Activated T-helper 1 cell treated with anti-CD3 and anti-CD28 coated beads, Interleukin-12 subunit alpha, Interleukin-12 subunit beta, Interleukin-2, Interleukin-4 antibody, amounts not matched to agents 30 ng/mL and 10 ng/mL and 1 ng/mL, durations not matched to agents 14 hours and 24 hours and 36 hours (primary cell): ENCODE measurements at regions not wholly inside any gene's neighbourhood (a gene's known extent, or its start where the extent isn't known, plus 50 kb on each side); places are given as distances from the start of the nearest gene placed in this dataset.
"Not testable (repeated sequence)": the region's sequence is repeated elsewhere in the genome, so short reads cannot be mapped to it uniquely, and the experiment has no call there.

Source experiments
- DNase-seq: peaks from one replicate; pipeline ENCODE4 v3.0.0; 2021; ENCODE audit warnings: low spot score
- H3K27ac Mint-ChIP-seq: one replicate; pipeline ENCODE4 v1.8.0; 2021; ENCODE audit warnings: mild to moderate bottlenecking, mixed read lengths
- H3K27me3 Mint-ChIP-seq: one replicate; pipeline ENCODE4 v1.8.0; 2022; ENCODE audit warnings: mild to moderate bottlenecking, moderate library complexity, mixed read lengths; ENCODE audit not compliant: insufficient read depth
- H3K36me3 Mint-ChIP-seq: one replicate; pipeline ENCODE4 v1.8.0; 2021; ENCODE audit warnings: low read depth, mixed read lengths
- H3K4me1 Mint-ChIP-seq: one replicate; pipeline ENCODE4 v1.8.0; 2021; ENCODE audit warnings: low read depth, mixed read lengths
- H3K4me3 Mint-ChIP-seq: one replicate; pipeline ENCODE4 v1.8.0; 2021; ENCODE audit warnings: mild to moderate bottlenecking, moderate library complexity, mixed read lengths
- H3K9me3 Mint-ChIP-seq: one replicate; pipeline ENCODE4 v1.8.0; 2021; ENCODE audit warnings: mixed read lengths
- intact Hi-C: fragments of 100-400 bp; cut with micrococcal nuclease; formaldehyde crosslinking; loops from one replicate; pipeline ENCODE4 v1.15.1; 2024

DNA sequence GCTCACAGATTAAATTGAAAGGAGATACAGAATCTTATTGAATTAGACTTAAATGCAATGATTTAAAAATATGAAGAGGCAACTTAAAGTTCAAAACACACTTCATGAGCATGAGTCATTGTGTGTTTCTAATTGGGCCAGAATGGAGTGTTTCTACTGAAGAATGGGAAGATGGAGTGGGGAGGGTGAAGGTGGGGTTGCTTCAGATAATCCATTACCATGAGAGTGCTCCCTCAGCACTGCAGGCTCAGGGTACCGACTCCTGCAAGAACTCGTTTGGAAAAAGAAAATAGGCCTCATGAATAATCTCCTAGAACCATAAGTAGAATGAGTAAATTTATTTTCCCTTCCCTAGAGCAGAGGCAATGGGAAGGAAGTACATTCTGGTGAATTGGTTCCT, 372.8 kb downstream of the TOX3 start:
- no peaks in the 10 kb centered on the region for H3K27me3 Mint-ChIP-seq
- H3K27ac Mint-ChIP-seq, result no peak overlapping the region
- intact Hi-C loops, result no loop called here
- peaks cover 4% of the 10 kb centered on the region for H3K9me3 Mint-ChIP-seq
- no peaks in the 10 kb centered on the region for H3K4me1 Mint-ChIP-seq
- no peak overlapping the region for H3K4me3 Mint-ChIP-seq
- no peak for DNase-seq
- H3K36me3 Mint-ChIP-seq, result no peaks in the 10 kb centered on the region

DNA sequence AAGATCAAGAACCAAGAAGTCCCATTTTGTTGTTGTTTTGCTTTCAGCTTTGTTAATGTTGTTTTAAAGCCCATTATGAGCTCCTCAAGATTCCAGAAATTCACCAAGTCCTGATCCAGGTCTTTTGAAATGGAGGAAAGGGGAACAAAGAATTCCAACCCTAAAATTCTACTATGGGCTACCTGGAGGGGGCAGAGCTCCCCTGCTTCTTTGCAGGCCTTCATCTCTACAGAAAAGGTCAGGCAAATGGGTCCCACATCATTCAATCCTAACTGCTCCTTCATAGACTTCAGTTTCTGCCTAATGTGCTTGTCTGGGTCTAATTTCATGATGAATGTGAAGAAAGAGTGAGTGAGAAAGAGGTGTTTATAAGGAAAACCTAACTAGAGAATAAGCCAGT, 375.5 kb downstream of the TOX3 start:
- Mint-ChIP-seq H3K4me3 (no peak overlapping the region), H3K27ac (no peak overlapping the region), H3K4me1 (no peaks in the 10 kb centered on the region), H3K27me3 (no peaks in the 10 kb centered on the region), H3K36me3 (no peaks in the 10 kb centered on the region), H3K9me3 (peaks cover 10% of the 10 kb centered on the region)
- DNase-seq, result no peak
- intact Hi-C loops, result no loop called here

DNA sequence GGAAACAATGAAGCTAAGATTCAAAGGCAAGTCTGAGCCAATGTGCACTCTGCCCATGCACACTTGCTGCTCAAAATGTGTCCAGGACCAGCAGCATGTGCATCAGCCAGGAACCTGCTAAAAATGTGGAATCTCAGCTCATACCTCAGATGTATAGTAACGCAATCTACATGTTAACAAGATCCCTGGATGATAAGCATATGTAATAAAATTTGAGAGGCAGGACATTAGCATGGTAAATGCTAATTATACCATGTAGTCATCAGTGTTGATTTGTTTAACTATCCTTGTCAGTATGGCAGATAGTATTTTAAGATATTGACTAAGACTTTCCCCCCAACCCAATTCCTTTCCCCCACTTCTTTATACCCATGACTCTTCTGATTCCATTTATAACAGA, 379.6 kb downstream of the TOX3 start:
- Mint-ChIP-seq H3K4me3 (no peak overlapping the region), H3K27ac (no peak overlapping the region), H3K27me3 (no peaks in the 10 kb centered on the region), H3K4me1 (no peaks in the 10 kb centered on the region), H3K9me3 (peaks cover 10% of the 10 kb centered on the region), H3K36me3 (no peaks in the 10 kb centered on the region)
- no peak for DNase-seq
- intact Hi-C loops, result no loop called here

DNA sequence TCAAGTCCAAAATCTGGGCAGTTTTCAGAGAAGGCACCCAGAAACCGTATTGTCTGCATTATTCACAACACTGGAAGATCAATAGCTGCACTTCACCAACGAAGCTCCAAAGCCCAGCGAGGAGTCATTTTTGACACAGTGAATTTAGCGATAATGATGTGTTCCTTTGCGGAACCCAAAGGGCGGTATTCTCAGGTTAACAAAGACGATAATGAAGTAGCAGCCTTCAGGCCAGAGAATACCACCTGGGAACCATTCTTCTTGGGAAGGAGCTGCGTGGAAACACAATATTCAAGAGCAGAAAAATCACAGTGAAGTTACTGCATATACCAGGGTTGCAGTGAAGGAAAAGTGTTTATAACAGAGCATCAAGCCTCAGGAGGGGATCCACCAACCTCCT, 381.0 kb downstream of the TOX3 start:
- H3K4me1 Mint-ChIP-seq, result no peaks in the 10 kb centered on the region
- no peaks in the 10 kb centered on the region for H3K27me3 Mint-ChIP-seq
- H3K9me3 Mint-ChIP-seq, result peaks cover 6% of the 10 kb centered on the region
- no peak for DNase-seq
- intact Hi-C loops, result no loop called here
- no peak overlapping the region for H3K27ac Mint-ChIP-seq
- no peak overlapping the region for H3K4me3 Mint-ChIP-seq
- no peaks in the 10 kb centered on the region for H3K36me3 Mint-ChIP-seq

DNA sequence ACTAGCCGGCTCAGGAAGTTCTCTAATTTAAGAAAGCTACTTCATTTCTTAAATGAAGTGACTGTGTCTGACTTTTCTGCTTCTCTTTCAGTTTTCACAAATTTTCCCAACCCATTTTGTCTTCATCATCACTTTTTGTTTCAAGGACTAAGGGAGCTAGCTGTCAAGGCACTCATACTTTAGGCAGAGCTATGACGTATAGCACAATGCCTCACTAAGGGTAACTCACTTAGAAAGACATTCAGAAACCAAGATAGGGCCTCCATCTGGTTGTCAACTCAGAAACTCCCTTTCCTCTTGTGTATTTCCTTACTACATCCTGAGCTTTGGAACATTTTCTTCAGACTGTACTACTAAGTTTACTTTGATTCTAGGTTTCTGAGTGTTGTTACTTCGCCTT, 397.9 kb downstream of the TOX3 start:
- H3K27me3 Mint-ChIP-seq, result no peaks in the 10 kb centered on the region
- no peak overlapping the region for H3K4me3 Mint-ChIP-seq
- H3K4me1 Mint-ChIP-seq, result no peaks in the 10 kb centered on the region
- H3K27ac Mint-ChIP-seq, result no peak overlapping the region
- no peaks in the 10 kb centered on the region for H3K36me3 Mint-ChIP-seq
- intact Hi-C loops, result no loop called here
- H3K9me3 Mint-ChIP-seq, result peaks cover 6% of the 10 kb centered on the region
- no peak for DNase-seq

DNA sequence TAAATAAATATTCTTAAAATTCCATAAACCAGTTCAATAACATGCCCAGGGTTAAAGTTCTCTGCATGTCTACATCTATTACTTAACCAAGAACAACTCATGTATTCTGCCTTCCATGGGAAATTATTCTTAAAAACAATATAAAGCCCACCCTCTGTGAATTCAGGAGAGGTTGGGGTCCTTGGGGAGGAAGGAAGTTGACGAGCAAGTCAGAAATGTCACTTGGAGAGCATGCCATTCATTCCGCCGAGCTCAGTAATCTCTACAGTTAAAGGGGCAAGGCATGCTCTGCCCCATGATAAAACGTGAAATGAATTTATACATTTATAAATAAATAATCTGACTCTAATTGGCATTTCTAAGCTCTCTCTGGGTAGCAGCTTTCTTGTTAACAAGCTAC, 405.1 kb downstream of the TOX3 start:
- no peaks in the 10 kb centered on the region for H3K4me1 Mint-ChIP-seq
- intact Hi-C loops, result no loop called here
- H3K27ac Mint-ChIP-seq, result no peak overlapping the region
- peaks cover 14% of the 10 kb centered on the region for H3K9me3 Mint-ChIP-seq
- DNase-seq, result no peak
- H3K27me3 Mint-ChIP-seq, result no peaks in the 10 kb centered on the region
- no peak overlapping the region for H3K4me3 Mint-ChIP-seq
- H3K36me3 Mint-ChIP-seq, result no peaks in the 10 kb centered on the region

DNA sequence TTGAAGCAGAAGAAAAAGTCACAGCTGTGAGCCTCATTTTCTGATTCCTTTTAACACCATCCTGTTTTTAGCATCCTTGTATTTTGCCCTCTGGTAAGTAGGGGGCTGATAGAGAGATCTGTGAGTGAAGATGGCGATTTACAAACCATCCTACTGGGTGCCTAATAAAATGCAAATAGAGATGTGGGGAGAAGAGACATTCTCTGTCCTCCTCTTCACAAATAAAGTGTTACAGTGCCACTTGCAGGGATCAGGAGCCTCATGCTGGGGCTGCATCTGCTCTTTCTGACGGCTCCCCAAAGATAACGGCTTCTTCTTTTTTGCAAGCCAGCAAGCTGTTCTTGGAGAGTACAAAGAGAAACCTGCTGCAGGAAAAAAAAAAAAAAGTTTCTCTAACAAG, 418.6 kb downstream of the TOX3 start:
- H3K27me3 Mint-ChIP-seq, result no peaks in the 10 kb centered on the region
- no peak for DNase-seq
- no peaks in the 10 kb centered on the region for H3K36me3 Mint-ChIP-seq
- H3K4me1 Mint-ChIP-seq, result no peaks in the 10 kb centered on the region
- H3K9me3 Mint-ChIP-seq, result peaks cover 15% of the 10 kb centered on the region
- H3K27ac Mint-ChIP-seq, result no peak overlapping the region
- intact Hi-C loops, result no loop called here
- no peak overlapping the region for H3K4me3 Mint-ChIP-seq

DNA sequence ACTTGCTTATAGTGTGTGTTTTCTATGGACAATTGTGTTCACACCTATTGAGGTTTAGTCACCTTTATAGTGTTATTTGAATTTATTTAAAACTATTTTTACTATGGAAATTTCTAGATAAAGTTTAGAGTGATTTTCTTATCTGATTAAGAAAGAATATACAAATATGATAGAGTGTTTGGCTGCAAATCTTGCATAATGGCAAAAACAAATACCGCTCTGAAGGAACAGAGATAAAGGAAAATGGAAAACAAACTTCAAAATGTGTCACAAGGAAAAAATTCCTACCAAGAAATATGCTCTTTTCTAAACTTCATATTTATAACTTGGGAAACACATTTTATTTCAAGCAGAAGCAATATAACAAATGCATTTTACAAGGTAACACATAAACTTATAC, 423.1 kb downstream of the TOX3 start:
- Mint-ChIP-seq H3K9me3 (peaks cover 28% of the 10 kb centered on the region), H3K36me3 (no peaks in the 10 kb centered on the region), H3K27ac (no peak overlapping the region), H3K4me1 (no peaks in the 10 kb centered on the region), H3K27me3 (no peaks in the 10 kb centered on the region), H3K4me3 (no peak overlapping the region)
- DNase-seq, result no peak
- intact Hi-C loops, result no loop called here

DNA sequence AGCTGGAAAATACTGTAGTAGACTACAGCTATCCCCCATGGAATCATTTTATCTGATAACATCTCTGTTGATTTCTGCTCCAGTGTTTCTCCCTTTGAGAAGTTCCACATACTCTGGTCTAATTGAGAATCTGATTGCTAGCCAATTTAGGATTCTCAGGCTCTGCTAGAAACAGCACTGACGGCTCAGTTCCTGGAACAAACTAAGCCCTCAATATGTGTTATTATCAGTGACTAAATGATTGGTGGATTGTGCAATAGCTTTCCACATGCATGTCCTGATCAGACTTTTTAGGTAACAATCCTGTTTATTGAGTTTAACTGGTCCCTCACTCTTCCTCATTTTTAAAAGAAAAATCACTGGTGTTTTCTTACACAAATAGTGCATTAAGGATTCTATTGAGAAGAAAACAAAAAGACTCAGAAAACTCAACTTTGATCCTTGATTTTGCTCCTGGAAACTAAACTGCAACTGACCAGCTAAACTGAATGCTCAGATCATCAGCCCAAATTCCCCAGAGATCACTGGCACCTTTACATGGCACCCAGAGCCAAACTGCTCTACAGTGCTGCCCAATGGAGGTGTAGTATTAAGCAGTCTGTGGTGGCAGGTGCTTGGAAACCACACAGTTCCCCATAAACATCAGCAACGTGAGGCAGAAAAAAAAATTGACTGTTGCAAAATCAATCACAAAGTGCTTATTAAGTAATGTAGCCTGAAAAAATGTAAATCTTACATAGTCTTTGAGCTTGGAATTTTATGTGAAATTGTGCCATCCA, 423.7 kb downstream of the TOX3 start:
- H3K4me1 Mint-ChIP-seq, result no peaks in the 10 kb centered on the region
- no peaks in the 10 kb centered on the region for H3K36me3 Mint-ChIP-seq
- H3K27ac Mint-ChIP-seq, result no peak overlapping the region
- no peaks in the 10 kb centered on the region for H3K27me3 Mint-ChIP-seq
- no peak for DNase-seq
- peaks cover 28% of the 10 kb centered on the region for H3K9me3 Mint-ChIP-seq
- intact Hi-C loops, result no loop called here
- H3K4me3 Mint-ChIP-seq, result no peak overlapping the region

DNA sequence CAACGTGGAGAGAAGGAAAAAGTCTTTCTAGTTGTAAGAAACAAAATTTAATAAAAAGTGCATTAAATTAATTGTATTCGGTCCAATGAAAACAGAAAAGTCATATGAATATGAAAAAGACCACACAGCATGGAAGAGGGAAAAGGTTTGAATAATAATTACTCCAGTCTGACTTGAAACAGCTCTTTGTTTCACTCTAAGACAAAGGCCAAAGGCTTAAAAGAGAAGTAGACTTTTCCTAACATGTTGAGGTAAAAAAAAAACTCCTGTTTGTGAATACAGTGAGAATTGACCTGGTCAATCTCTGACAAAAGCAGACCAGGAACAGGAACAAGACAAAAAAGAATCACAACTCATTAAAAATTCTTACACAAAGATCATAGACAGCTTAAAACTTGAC, 429.8 kb downstream of the TOX3 start:
- no peak for DNase-seq
- Mint-ChIP-seq H3K4me1 (no peaks in the 10 kb centered on the region), H3K27ac (no peak overlapping the region), H3K27me3 (no peaks in the 10 kb centered on the region), H3K4me3 (no peak overlapping the region), H3K9me3 (peaks cover 23% of the 10 kb centered on the region), H3K36me3 (no peaks in the 10 kb centered on the region)
- intact Hi-C loops, result no loop called here

DNA sequence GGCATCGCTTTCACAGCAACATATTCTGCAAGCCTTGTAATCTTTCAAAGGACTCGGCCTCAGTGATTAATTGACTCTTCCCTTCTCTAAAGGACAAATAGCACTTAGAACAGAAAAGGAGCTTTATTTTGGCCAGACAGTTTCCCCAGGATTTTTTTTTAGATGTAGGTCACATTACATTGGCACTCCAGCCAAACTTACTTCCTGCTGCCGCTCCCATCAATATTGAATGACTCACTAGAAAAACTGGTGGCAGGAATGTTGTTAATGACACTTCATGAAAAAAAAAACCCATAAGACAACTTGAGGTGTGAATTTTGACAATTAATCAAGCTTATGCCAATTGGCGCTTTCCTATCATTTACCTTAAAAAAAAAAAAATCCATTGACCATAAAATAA, 432.6 kb downstream of the TOX3 start:
- no peak overlapping the region for H3K27ac Mint-ChIP-seq

DNA sequence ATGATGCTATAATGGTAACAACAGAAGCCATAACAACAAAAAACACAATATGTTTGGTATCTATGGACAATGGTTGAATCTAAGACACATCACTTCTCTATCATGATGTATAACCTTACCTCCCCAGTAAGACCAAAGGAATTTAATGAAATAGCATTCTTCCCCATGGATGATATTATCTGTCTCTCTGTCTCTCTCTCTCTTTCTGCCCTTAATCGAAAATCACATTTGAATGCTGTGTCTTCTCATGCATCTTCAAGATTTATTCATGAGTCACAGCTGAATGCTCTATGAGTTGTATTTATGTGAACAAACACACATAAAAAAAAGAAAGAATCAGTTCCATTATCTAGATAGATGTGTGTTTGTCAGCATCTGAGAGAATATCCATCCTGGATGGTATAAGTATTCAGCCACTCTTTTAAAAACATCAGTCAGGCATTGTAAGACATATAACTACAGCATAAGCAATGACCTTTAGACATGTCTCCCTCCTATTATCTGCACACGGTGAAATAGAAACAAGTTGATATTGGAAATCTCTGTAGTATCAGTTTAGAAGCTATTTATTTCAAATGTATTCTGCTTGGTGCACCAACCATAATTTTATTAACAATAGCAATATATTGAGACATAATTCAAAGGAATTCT, 433.3 kb downstream of the TOX3 start:
- H3K36me3 Mint-ChIP-seq, result no peaks in the 10 kb centered on the region
- DNase-seq, result no peak
- H3K9me3 Mint-ChIP-seq, result peaks cover 8% of the 10 kb centered on the region
- H3K4me1 Mint-ChIP-seq, result no peaks in the 10 kb centered on the region
- no peak overlapping the region for H3K4me3 Mint-ChIP-seq
- H3K27me3 Mint-ChIP-seq, result no peaks in the 10 kb centered on the region
- H3K27ac Mint-ChIP-seq, result no peak overlapping the region
- intact Hi-C loops, result no loop called here

More for the DNA sequence above, 432.6 kb downstream of the TOX3 start:
- Mint-ChIP-seq H3K36me3 (no peaks in the 10 kb centered on the region), H3K27me3 (no peaks in the 10 kb centered on the region), H3K4me3 (no peak overlapping the region), H3K9me3 (peaks cover 12% of the 10 kb centered on the region), H3K4me1 (no peaks in the 10 kb centered on the region)
- no peak for DNase-seq
- intact Hi-C loops, result no loop called here

DNA sequence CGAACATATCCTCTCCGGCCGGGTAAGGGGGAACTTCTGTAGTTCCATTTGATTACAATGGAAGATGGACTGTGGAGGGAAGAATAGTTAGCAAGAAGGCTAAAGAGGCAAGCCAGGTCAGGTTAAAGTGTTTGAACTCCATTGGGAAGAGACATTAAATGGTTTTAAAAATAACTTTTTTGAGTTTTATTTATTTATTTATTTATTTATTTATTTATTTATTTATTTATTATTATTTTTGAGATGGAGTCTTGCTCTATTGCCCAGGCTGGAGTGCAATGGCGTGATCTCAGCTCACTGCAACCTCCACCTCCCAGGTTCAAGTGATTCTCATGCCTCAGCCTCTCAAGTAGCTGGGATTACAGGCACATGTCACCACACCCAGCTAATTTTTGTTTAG, 441.9 kb downstream of the TOX3 start:
- H3K27me3 Mint-ChIP-seq, DNase-seq, H3K27ac Mint-ChIP-seq, H3K36me3 Mint-ChIP-seq, H3K4me3 Mint-ChIP-seq, intact Hi-C loops, H3K9me3 Mint-ChIP-seq, H3K4me1 Mint-ChIP-seq: not testable (repeated sequence)

DNA sequence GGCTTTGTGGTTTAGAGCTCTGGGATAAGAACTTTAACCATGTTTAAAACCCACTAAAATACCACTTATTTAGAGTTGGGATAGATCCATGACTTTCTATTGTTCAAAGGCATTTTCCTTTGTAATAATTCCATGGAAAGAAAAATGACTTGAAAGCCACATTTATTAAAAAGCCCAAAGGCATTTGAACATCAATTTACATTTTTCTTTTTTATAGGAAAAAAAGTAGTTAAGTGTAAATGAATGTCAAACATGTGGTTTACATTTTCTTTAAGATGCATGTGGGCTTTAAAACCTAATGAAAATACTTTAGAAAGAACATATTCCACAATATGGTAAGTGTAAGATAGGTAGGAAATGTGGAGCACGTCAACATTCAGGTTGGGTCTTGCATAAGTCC, 443.2 kb downstream of the TOX3 start:
- Mint-ChIP-seq H3K36me3 (no peaks in the 10 kb centered on the region), H3K4me1 (no peaks in the 10 kb centered on the region), H3K4me3 (no peak overlapping the region), H3K9me3 (peaks cover 7% of the 10 kb centered on the region), H3K27me3 (no peaks in the 10 kb centered on the region), H3K27ac (no peak overlapping the region)
- intact Hi-C loops, result no loop called here
- no peak for DNase-seq
